BJ (cell line): ENCODE measurements at regions not wholly inside any gene's neighbourhood (a gene's known extent, or its start where the extent isn't known, plus 50 kb on each side); places are given as distances from the start of the nearest gene placed in this dataset.
"Not testable (repeated sequence)": the region's sequence is repeated elsewhere in the genome, so short reads cannot be mapped to it uniquely, and the experiment has no call there.

Experiments used
- CTCF ChIA-PET: fragments of 350-600 bp; formaldehyde crosslinking; extraction: SDS; loops from one replicate; lab custom pipeline; 2021; ENCODE audit warnings: antibody characterized with exemption, inconsistent platforms; lab: Yijun Ruan, JAX
- POLR2A ChIA-PET: fragments of 300-600 bp; sonication (Branson Sonifier 250); formaldehyde crosslinking; extraction: SDS; loops from one replicate; lab custom pipeline; 2021; ENCODE audit warnings: antibody characterized with exemption; lab: Charles Lee
- DNase-seq: peaks from one replicate; pipeline ENCODE4 v3.0.0-alpha.2; 2011; ENCODE audit warnings: low read depth
- H3K27me3 ChIP-seq: 2 replicates; pipeline ENCODE4 v1.6.0; 2011; ENCODE audit warnings: low read length; ENCODE audit not compliant: control insufficient read depth, insufficient read depth
- H3K36me3 ChIP-seq: 2 replicates; pipeline ENCODE4 v1.5.1; 2011; ENCODE audit warnings: low read length; ENCODE audit not compliant: control insufficient read depth, insufficient read depth
- H3K4me3 ChIP-seq: 2 replicates; pipeline ENCODE4 v1.5.1; 2011; ENCODE audit warnings: low read depth, mild to moderate bottlenecking, control low read depth, low read length
- TF ChIP-seq, protein P1 (sequence below): IDR thresholded peaks from 2 replicates; pipeline ENCODE4 v1.5.1; 2011; ENCODE audit warnings: low read depth, mild to moderate bottlenecking, control low read depth, inconsistent platforms, low read length, moderate library complexity; ENCODE audit not compliant: insufficient read depth

DNA sequence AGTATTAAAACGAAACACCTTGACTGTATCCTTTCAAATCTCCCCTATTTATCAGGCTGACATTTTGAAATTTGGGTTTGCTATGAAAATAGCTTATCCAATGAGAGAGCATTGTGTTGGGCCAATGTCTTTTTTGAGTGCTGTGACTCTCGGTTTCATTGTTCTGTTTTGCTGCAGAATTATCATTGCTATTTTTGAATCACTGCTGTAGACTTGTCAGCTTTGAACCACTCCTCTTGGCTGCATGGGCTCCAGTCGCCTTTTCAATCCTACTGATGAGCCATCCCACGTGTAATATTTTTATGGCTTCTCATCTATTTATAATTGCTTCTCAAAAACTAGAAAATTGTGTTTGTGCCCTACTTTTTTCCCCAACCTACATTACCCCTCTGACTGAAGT is 322.8 kb downstream of the LNPK start:
- no peak overlapping the region for H3K4me3 ChIP-seq
- H3K36me3 ChIP-seq = no peaks in the 10 kb centered on the region
- H3K27me3 ChIP-seq = no peaks in the 10 kb centered on the region
- ChIA-PET CTCF (interaction anchor here (1.0 to 1.7 kb wide), 3 partner anchors 12 to 401 kb away, joined by 3 to 5 read pairs (median 3); no protein-coding TSS in a partner anchor), POLR2A (interaction anchor here (0.6 kb wide), 1 partner anchor 383 kb away, joined by 3 read pairs; no protein-coding TSS in a partner anchor)
- TF ChIP-seq, protein P1, sequence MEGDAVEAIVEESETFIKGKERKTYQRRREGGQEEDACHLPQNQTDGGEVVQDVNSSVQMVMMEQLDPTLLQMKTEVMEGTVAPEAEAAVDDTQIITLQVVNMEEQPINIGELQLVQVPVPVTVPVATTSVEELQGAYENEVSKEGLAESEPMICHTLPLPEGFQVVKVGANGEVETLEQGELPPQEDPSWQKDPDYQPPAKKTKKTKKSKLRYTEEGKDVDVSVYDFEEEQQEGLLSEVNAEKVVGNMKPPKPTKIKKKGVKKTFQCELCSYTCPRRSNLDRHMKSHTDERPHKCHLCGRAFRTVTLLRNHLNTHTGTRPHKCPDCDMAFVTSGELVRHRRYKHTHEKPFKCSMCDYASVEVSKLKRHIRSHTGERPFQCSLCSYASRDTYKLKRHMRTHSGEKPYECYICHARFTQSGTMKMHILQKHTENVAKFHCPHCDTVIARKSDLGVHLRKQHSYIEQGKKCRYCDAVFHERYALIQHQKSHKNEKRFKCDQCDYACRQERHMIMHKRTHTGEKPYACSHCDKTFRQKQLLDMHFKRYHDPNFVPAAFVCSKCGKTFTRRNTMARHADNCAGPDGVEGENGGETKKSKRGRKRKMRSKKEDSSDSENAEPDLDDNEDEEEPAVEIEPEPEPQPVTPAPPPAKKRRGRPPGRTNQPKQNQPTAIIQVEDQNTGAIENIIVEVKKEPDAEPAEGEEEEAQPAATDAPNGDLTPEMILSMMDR = no peak
- no peak for DNase-seq

DNA sequence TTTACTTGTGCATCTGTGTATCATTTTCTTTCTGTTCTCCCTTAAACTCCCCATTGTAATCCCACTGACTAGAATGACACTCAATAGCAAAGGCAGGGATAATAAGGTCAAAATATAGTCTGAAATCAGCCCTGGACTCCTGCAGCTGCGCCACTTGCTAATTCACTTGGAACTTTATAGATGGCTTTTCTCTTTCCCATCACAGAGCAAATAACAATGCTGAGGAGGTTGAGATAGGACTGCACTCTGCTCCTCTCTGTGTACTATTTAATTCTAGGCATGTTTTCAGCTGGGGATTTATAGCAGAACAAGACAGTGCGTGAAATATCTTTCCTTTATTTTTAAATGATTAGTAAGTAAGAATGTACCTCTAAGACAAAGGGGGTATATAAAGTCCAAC is 324.2 kb downstream of the LNPK start:
- ChIA-PET CTCF (interaction anchor here (1.0 to 1.7 kb wide), 2 partner anchors 13 to 262 kb away, joined by 3 to 5 read pairs; no protein-coding TSS in a partner anchor), POLR2A (no interaction called here)
- TF ChIP-seq, protein P1 = no peak
- Histone ChIP-seq H3K27me3 (no peaks in the 10 kb centered on the region), H3K4me3 (no peak overlapping the region), H3K36me3 (no peaks in the 10 kb centered on the region)
- no peak for DNase-seq

DNA sequence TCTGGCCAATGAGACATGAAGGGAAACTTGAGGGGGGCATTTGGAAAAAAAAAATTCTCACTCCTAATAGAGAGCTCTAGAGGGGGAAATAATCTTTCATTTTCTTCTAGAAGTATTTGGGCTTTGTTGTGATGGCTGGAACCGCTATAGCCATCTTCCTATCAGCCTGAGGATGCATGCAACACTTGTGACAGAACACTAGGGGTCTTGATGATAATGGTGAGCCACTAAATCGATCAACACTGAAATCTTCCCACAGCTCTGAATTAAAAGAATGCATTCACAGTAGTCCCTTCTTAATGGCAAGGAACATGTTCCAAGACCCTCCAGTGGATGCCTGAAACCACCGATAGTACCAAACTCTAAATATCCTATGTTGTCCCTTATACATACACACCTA is 325.3 kb downstream of the LNPK start:
- no peak for DNase-seq
- TF ChIP-seq, protein P1 = no peak
- Histone ChIP-seq H3K36me3 (no peaks in the 10 kb centered on the region), H3K4me3 (no peak overlapping the region), H3K27me3 (no peaks in the 10 kb centered on the region)
- POLR2A ChIA-PET = no interaction called here
- CTCF ChIA-PET = interaction anchor here (0.7 to 1.2 kb wide), 2 partner anchors 9 to 403 kb away, joined by 3 to 4 read pairs; no protein-coding TSS in a partner anchor

DNA sequence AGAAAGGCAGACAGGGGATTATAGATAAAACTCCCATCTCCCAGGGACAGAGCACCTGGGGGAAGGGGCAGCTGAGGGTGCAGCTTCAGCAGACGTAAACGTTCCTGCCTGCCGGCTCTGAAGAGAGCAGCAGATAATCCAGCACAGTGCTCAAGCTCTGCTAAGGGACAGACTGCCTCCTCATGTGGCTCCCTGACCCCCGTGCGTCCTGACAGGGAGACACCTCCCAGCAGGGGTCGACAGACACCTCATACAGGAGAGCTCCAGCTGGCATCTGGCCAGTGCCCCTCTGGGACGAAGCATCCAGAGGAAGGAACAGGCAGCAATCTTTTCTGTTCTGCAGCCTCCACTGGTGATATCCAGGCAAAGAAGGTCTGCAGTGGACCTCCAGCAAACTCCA is 333.3 kb downstream of the LNPK start:
- POLR2A ChIA-PET, H3K36me3 ChIP-seq, DNase-seq, CTCF ChIA-PET, H3K27me3 ChIP-seq, H3K4me3 ChIP-seq: not testable (repeated sequence)

DNA sequence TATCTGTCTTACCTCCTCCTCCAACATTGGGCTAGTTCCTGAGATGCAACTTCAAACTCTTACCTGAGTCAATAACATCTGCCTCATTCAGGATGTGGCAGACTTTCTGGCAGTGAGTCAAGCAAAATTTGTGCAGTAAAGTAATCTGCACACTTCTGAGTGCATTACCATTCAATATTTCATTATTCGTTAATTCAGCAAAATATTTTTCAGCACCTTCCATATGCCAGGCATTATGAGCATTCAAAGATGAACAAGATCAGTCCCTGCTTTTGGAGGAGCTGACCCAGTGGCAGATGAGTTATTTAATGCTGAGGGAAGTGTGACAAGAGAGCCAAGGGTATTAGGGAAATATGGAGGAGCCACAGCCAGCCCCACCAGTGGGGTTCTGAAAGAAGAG is 339.7 kb downstream of the LNPK start:
- POLR2A ChIA-PET = no interaction called here
- Histone ChIP-seq H3K4me3 (no peak overlapping the region), H3K27me3 (no peaks in the 10 kb centered on the region; the same call in 1 of the 2 replicates), H3K36me3 (no peaks in the 10 kb centered on the region)
- TF ChIP-seq, protein P1 = no peak
- no peak for DNase-seq
- CTCF ChIA-PET = interaction anchor here (0.6 kb wide), 1 partner anchor 1145 kb away, joined by 3 read pairs; no protein-coding TSS in a partner anchor

DNA sequence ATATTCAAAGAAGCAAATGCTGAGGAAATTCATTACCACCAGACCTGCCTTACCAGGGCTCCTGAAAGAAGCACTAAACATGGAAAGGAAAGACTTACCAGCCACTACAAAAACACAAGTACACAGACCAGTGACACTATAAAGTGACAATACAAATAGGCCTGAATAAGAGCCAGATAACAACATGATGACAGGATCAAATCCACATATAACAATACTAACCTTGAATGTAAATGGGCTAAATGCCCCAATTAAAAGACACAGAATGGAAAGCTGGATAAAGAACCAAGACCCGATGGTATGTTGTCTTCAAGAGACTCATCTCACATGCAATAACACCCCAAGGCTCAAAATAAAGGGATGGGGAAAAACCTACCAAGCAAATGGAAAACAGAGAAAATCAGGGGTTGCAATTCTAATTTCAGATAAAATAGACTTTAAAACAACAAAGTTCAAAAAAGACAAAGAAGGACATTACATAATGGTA is 353.4 kb downstream of the LNPK start:
- no peak for DNase-seq
- ChIA-PET POLR2A (no interaction called here), CTCF (no interaction called here)
- Histone ChIP-seq H3K27me3 (no peaks in the 10 kb centered on the region), H3K4me3 (no peak overlapping the region), H3K36me3 (no peaks in the 10 kb centered on the region)
- TF ChIP-seq, protein P1 = no peak
